H9 (cell line): ENCODE measurements at regions not wholly inside any gene's neighbourhood (a gene's known extent, or its start where the extent isn't known, plus 50 kb on each side); places are given as distances from the start of the nearest gene placed in this dataset.

Experiments
- DNase-seq: peaks from one replicate; pipeline ENCODE4 v3.0.0-alpha.2; 2017
- H2AFZ ChIP-seq: one replicate; pipeline ENCODE4 v1.6.1; 2013; ENCODE audit warnings: mild to moderate bottlenecking, low read length, control low read depth, moderate library complexity
- H2AK5ac ChIP-seq: 2 replicates; pipeline ENCODE4 v1.6.1; 2013; ENCODE audit warnings: low read length, control low read depth, mixed read lengths; ENCODE audit not compliant: insufficient read length
- H2BK120ac ChIP-seq: one replicate; pipeline ENCODE4 v1.6.1; 2013; ENCODE audit warnings: low read depth, mild to moderate bottlenecking, low read length, control low read depth, inconsistent platforms; ENCODE audit not compliant: poor library complexity, severe bottlenecking
- H2BK12ac ChIP-seq: 2 replicates; pipeline ENCODE4 v1.6.1; 2013; ENCODE audit warnings: low read length, control low read depth, mixed read lengths, low read depth; ENCODE audit not compliant: insufficient read length
- H2BK15ac ChIP-seq: 2 replicates; pipeline ENCODE4 v1.6.1; 2013; ENCODE audit warnings: low read depth, low read length, control low read depth
- H2BK20ac ChIP-seq: one replicate; pipeline ENCODE4 v1.6.1; 2013; ENCODE audit warnings: low read depth, mild to moderate bottlenecking, low read length, control low read depth, inconsistent platforms; ENCODE audit not compliant: poor library complexity, severe bottlenecking
- H2BK5ac ChIP-seq: 2 replicates; pipeline ENCODE4 v1.6.1; 2013; ENCODE audit warnings: low read length, control low read depth, mixed read lengths; ENCODE audit not compliant: insufficient read length
- H3K14ac ChIP-seq: 2 replicates; pipeline ENCODE4 v1.6.1; 2013; ENCODE audit warnings: low read length, control low read depth; ENCODE audit not compliant: insufficient read depth
- H3K18ac ChIP-seq: 2 replicates; pipeline ENCODE4 v1.6.1; 2013; ENCODE audit warnings: low read depth, mild to moderate bottlenecking, mixed read lengths, low read length, control low read depth; ENCODE audit not compliant: insufficient read length
- H3K23ac ChIP-seq: 2 replicates; pipeline ENCODE4 v1.6.1; 2013; ENCODE audit warnings: low read length, control low read depth, mixed read lengths, low read depth; ENCODE audit not compliant: insufficient read length
- H3K23me2 ChIP-seq: 2 replicates; pipeline ENCODE4 v1.6.1; 2013; ENCODE audit warnings: low read depth, mild to moderate bottlenecking, mixed read lengths, low read length, control low read depth; ENCODE audit not compliant: insufficient read length, poor library complexity, severe bottlenecking
- H3K27ac ChIP-seq: 2 replicates; pipeline ENCODE4 v1.5.1; 2013; ENCODE audit warnings: low read length, control low read depth, mixed read lengths, low read depth; ENCODE audit not compliant: insufficient read length
- H3K27me3 ChIP-seq: 2 replicates; pipeline ENCODE4 v1.6.1; 2013; ENCODE audit warnings: low read length, control low read depth, inconsistent platforms; ENCODE audit not compliant: insufficient read depth
- H3K4ac ChIP-seq: 2 replicates; pipeline ENCODE4 v1.6.1; 2013; ENCODE audit warnings: low read depth, mild to moderate bottlenecking, control low read depth, inconsistent platforms, low read length, moderate library complexity
- H3K4me1 ChIP-seq: 2 replicates; pipeline ENCODE4 v1.6.1; 2013; ENCODE audit warnings: low read length, control low read depth, inconsistent platforms; ENCODE audit not compliant: insufficient read depth
- H3K4me2 ChIP-seq: 2 replicates; pipeline ENCODE4 v1.6.1; 2013; ENCODE audit warnings: low read length, control low read depth, mixed read lengths; ENCODE audit not compliant: insufficient read length, insufficient read depth
- H3K56ac ChIP-seq: 2 replicates; pipeline ENCODE4 v1.6.1; 2013; ENCODE audit warnings: low read depth, mild to moderate bottlenecking, mixed read lengths, low read length, control low read depth; ENCODE audit not compliant: insufficient read length
- H3K79me1 ChIP-seq: 2 replicates; pipeline ENCODE4 v1.6.1; 2013; ENCODE audit warnings: low read depth, mild to moderate bottlenecking, moderate library complexity, low read length, control low read depth, inconsistent platforms; ENCODE audit not compliant: insufficient read depth, poor library complexity, severe bottlenecking
- H3K79me2 ChIP-seq: 2 replicates; pipeline ENCODE4 v1.6.1; 2013; ENCODE audit warnings: low read length, control low read depth, inconsistent platforms; ENCODE audit not compliant: insufficient read depth
- H3K9ac ChIP-seq: 2 replicates; pipeline ENCODE4 v1.6.1; 2013; ENCODE audit warnings: low read length, control low read depth, mixed read lengths; ENCODE audit not compliant: insufficient read length; ENCODE audit errors: extremely low read depth
- H3K9me3 ChIP-seq: one replicate; pipeline ENCODE4 v1.6.1; 2013; ENCODE audit warnings: low read depth, low read length, inconsistent platforms; ENCODE audit not compliant: control insufficient read depth
- H3T11ph ChIP-seq: one replicate; pipeline ENCODE4 v1.6.1; 2013; ENCODE audit warnings: mild to moderate bottlenecking, low read length, control low read depth, inconsistent platforms
- H4K20me1 ChIP-seq: one replicate; pipeline ENCODE4 v1.6.1; 2013; ENCODE audit not compliant: control insufficient read depth, insufficient read length, insufficient read depth
- H4K5ac ChIP-seq: 2 replicates; pipeline ENCODE4 v1.6.1; 2013; ENCODE audit warnings: low read depth, mild to moderate bottlenecking, mixed read lengths, low read length, control low read depth; ENCODE audit not compliant: insufficient read length
- H4K8ac ChIP-seq: replicated peaks from 2 replicates; pipeline ENCODE4 v1.6.1; 2013; ENCODE audit warnings: low read length, control low read depth, mixed read lengths, low read depth; ENCODE audit not compliant: insufficient read length
- H4K91ac ChIP-seq: 2 replicates; pipeline ENCODE4 v1.6.1; 2013; ENCODE audit warnings: low read depth, mild to moderate bottlenecking, moderate library complexity, mixed read lengths, low read length, control low read depth; ENCODE audit not compliant: insufficient read length
- H3K27ac Mint-ChIP-seq, 3 experiments: 2 replicates in 2 of 3; 3 replicates in 1 of 3; pipeline ENCODE4 v1.8.0; 2020 to 2021; ENCODE audit warnings: mixed read lengths in 3 of 3, mild to moderate bottlenecking in 1 of 3, moderate library complexity in 1 of 3
- H3K27me3 Mint-ChIP-seq: 2 replicates; pipeline ENCODE4 v1.8.0; 2021; ENCODE audit warnings: low read depth, mild to moderate bottlenecking, moderate library complexity, mixed read lengths
- H3K36me3 Mint-ChIP-seq, 3 experiments: 2 replicates in 2 of 3; 3 replicates in 1 of 3; pipeline ENCODE4 v1.8.0; 2020 to 2021; ENCODE audit warnings: low read depth in 3 of 3, mixed read lengths in 3 of 3; ENCODE audit not compliant: insufficient read depth in 1 of 3
- H3K4me1 Mint-ChIP-seq, 2 experiments: 2 replicates each; pipeline ENCODE4 v1.8.0; 2020; ENCODE audit warnings: mixed read lengths in 2 of 2
- H3K4me3 Mint-ChIP-seq, 2 experiments: 2 replicates in 1 of 2; 3 replicates in 1 of 2; pipeline ENCODE4 v1.8.0; 2020 to 2021; ENCODE audit warnings: mild to moderate bottlenecking in 2 of 2, mixed read lengths in 2 of 2, moderate library complexity in 1 of 2
- H3K9me3 Mint-ChIP-seq, 2 experiments: 2 replicates in 1 of 2; 3 replicates in 1 of 2; pipeline ENCODE4 v1.8.0; 2020; ENCODE audit warnings: mild to moderate bottlenecking in 2 of 2, mixed read lengths in 2 of 2, moderate library complexity in 1 of 2
- WGBS: extraction: QIAGEN DNeasy Blood & Tissue Kit; methylation state at CpG from one replicate; pipeline ENCODE4 v1.1.7; 2013; ENCODE audit warnings: missing lambda C conversion rate, low lambda C conversion rate, mixed read lengths; ENCODE audit not compliant: insufficient read length; ENCODE audit errors: extremely low coverage; 5-methylcytosine and 5-hydroxymethylcytosine counted together
- TF ChIP-seq, protein P1 (sequence below): fragments of 200-600 bp; sonication (generic); conservative IDR thresholded peaks from 3 replicates; pipeline ENCODE4 v1.8.0; 2021; ENCODE audit warnings: antibody characterized with exemption, mild to moderate bottlenecking

DNA sequence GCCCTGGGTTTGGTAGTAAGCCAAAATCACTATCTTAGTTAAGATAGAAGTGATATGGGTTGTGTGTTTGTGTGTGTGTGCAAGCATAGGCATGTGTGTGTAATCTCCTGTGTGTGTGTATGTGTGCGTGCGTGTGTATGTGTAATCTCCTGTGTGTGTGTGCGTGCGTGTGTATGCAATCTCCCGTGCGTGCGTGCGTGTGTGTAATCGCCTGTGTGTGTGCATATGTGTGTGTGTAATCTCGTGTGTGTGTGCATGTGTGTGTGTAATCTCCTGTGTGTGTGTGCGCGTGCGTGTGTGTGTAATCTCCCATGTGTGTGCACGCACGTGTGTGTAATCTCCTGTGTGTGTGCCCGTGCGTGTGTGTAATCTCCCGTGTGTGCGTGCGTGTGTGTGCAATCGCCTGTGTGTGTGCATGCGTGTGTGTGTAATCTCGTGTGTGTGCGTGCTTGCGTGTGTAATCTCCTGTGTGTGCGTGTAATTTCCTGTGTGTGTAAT is 219.3 kb upstream of the GGTLC1 start:
- no peak overlapping the region for H2BK15ac ChIP-seq
- no peak overlapping the region for H2BK120ac ChIP-seq
- no peak overlapping the region for H4K91ac ChIP-seq
- H3K9ac ChIP-seq: no peak overlapping the region
- Mint-ChIP-seq H3K36me3 (peaks cover 0 to 8% (median 1%) of the 10 kb centered on the region in 3 experiments; a peak in 3 of 7 replicates), H3K27me3 (peaks cover 2% of the 10 kb centered on the region), H3K4me3 (no peak overlapping the region; a peak in 1 of 5 replicates), H3K9me3 (peaks cover 9 to 15% of the 10 kb centered on the region in 2 experiments; a peak in 4 of 5 replicates), H3K4me1 (peaks cover 35 to 50% of the 10 kb centered on the region in 2 experiments), H3K27ac (peak overlapping the region in 1 of 3 experiments; percentile 36; a peak in 2 of 7 replicates)
- H3K4me1 ChIP-seq: 0 out of 2 replicates have a peak, but pooled peaks cover 2% of the 10 kb centered on the region
- no peak overlapping the region for H2BK5ac ChIP-seq
- H4K8ac ChIP-seq: no peak overlapping the region
- no peaks in the 10 kb centered on the region for H3K27me3 ChIP-seq
- no peaks in the 10 kb centered on the region for H3K79me1 ChIP-seq
- TF ChIP-seq, protein P1, sequence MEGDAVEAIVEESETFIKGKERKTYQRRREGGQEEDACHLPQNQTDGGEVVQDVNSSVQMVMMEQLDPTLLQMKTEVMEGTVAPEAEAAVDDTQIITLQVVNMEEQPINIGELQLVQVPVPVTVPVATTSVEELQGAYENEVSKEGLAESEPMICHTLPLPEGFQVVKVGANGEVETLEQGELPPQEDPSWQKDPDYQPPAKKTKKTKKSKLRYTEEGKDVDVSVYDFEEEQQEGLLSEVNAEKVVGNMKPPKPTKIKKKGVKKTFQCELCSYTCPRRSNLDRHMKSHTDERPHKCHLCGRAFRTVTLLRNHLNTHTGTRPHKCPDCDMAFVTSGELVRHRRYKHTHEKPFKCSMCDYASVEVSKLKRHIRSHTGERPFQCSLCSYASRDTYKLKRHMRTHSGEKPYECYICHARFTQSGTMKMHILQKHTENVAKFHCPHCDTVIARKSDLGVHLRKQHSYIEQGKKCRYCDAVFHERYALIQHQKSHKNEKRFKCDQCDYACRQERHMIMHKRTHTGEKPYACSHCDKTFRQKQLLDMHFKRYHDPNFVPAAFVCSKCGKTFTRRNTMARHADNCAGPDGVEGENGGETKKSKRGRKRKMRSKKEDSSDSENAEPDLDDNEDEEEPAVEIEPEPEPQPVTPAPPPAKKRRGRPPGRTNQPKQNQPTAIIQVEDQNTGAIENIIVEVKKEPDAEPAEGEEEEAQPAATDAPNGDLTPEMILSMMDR: no peak
- H3K18ac ChIP-seq: no peak overlapping the region
- H3K4ac ChIP-seq: no peak overlapping the region
- no peak overlapping the region for H4K5ac ChIP-seq
- H2AFZ ChIP-seq: no peak overlapping the region
- no peak overlapping the region; the same call in 1 of the 2 replicates for H3K14ac ChIP-seq
- no peaks in the 10 kb centered on the region for H3K9me3 ChIP-seq
- H3K4me2 ChIP-seq: no peak overlapping the region
- H3K79me2 ChIP-seq: no peaks in the 10 kb centered on the region
- no CpG with 5 or more reads among the region's 26 CpGs for WGBS
- H3K27ac ChIP-seq: no peak overlapping the region
- H3T11ph ChIP-seq: no peak overlapping the region
- no peak overlapping the region for H3K23ac ChIP-seq
- no peak overlapping the region for H2BK12ac ChIP-seq
- H3K23me2 ChIP-seq: no peaks in the 10 kb centered on the region
- no peak for DNase-seq
- H3K56ac ChIP-seq: no peak overlapping the region
- H2AK5ac ChIP-seq: no peak overlapping the region
- H2BK20ac ChIP-seq: no peak overlapping the region
- no peaks in the 10 kb centered on the region for H4K20me1 ChIP-seq
